SW 1271 (cell line): ENCODE measurements at regions not wholly inside any gene's neighbourhood (a gene's known extent, or its start where the extent isn't known, plus 50 kb on each side); places are given as distances from the start of the nearest gene placed in this dataset.

Experiments
- DNase-seq, 2 experiments: peaks; one replicate each; lab custom pipeline; 2025; lab: John Stamatoyannopoulos, UW

- DNase-seq = no peak
Observed at GRCh38 chr22:27347951-27348350, 453.6 kb downstream of the MN1 start.

GRCh38 chr22:27348634-27349033, 452.9 kb downstream of the MN1 start:
- DNase-seq = no peak

- DNase-seq = no peak
Observed at GRCh38 chr22:27349456-27349855, 452.1 kb downstream of the MN1 start.

GRCh38 chr22:27350306-27350705, 451.2 kb downstream of the MN1 start:
- no peak for DNase-seq

- DNase-seq = no peak
Observed at GRCh38 chr22:27352426-27352825, 449.1 kb downstream of the MN1 start.

GRCh38 chr22:27358096-27358870, 443.3 kb downstream of the MN1 start:
- DNase-seq = no peak

- DNase-seq = no peak
Observed at GRCh38 chr22:27370269-27370668, 431.3 kb downstream of the MN1 start.

- DNase-seq = no peak
Observed at GRCh38 chr22:27370987-27371386, 430.6 kb downstream of the MN1 start.

- no peak for DNase-seq
Observed at GRCh38 chr22:27372364-27372763, 429.2 kb downstream of the MN1 start.

GRCh38 chr22:27372969-27373670, 428.4 kb downstream of the MN1 start:
- DNase-seq = no peak

GRCh38 chr22:27377501-27378295, 423.9 kb downstream of the MN1 start:
- no peak for DNase-seq

- no peak for DNase-seq
Observed at GRCh38 chr22:27378311-27378800, 423.2 kb downstream of the MN1 start.

- DNase-seq = no peak
Observed at GRCh38 chr22:27378995-27379394, 422.6 kb downstream of the MN1 start.

GRCh38 chr22:27380855-27381254, 420.7 kb downstream of the MN1 start:
- DNase-seq = no peak

- no peak for DNase-seq
Observed at GRCh38 chr22:27381552-27381951, 420.0 kb downstream of the MN1 start.

- no peak for DNase-seq
Observed at GRCh38 chr22:27381960-27382742, 419.4 kb downstream of the MN1 start.

- DNase-seq = no peak
Observed at GRCh38 chr22:27382947-27383346, 418.6 kb downstream of the MN1 start.

GRCh38 chr22:27383896-27384295, 417.7 kb downstream of the MN1 start:
- DNase-seq = no peak

GRCh38 chr22:27385261-27385998, 416.1 kb downstream of the MN1 start:
- DNase-seq = no peak

- DNase-seq = no peak
Observed at GRCh38 chr22:27386186-27386585, 415.4 kb downstream of the MN1 start.

GRCh38 chr22:27387561-27387960, 414.0 kb downstream of the MN1 start:
- no peak for DNase-seq
